UCSD-AML1 (cell line): ENCODE measurements at regions not wholly inside any gene's neighbourhood (a gene's known extent, or its start where the extent isn't known, plus 50 kb on each side); places are given as distances from the start of the nearest gene placed in this dataset.

ENCODE experiments used
- DNase-seq: peaks from one replicate; lab custom pipeline; 2025; ENCODE audit not compliant: unreplicated experiment; lab: John Stamatoyannopoulos, UW

DNA sequence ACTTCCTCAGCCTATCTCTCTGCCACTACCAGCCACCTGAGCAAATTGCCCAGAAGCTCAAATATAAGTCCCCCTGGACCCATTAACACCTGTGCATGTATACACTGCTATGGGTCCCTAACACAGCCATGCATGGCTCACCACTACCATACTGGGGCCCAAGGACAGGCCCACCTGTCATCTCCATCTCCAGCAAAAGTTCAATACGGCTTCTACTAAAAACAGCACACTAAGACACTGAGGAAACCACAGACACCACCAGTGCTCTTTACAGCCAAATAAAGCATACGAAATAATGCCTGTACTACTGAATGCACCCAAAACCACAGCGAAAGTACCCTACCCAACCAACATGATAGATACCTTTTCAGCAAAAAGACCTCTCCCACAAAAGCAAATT, 85.6 kb upstream of the GHR start:
- no peak for DNase-seq

DNA sequence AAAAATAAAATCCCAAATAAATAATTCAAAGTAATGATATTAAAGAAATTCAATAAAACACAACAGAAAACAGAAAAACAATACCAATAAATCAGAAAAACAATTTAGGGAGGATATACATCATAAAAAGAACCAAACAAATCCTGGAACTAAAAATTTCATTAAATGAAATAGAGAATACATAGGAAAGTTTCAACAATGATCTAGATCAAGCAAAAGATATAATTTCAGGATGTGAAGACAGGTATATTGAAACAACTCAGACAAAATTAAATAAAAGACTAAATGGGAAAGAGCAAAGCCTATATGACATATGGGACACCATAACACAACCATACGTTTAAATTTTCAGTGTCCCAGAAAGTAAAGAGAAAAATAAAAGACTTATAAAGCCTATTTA, 85.1 kb upstream of the GHR start:
- DNase-seq: no peak

DNA sequence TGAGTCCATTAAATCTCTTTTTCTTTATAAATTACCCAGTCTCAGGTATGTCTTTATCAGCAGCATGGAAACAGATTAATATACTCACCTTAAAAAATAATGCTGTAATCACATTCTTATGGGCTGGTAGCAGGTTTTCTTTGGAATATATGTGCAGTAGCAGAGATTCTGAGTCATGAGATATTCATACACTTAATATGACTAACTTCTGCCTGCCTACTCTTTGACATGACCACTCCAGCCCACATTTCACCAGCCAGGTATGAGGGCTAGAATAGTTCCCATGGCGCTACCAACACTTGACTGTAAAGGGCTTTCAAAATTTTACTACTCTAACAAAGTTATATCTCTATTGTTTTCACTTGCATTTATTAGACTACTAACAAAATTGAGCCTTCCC, 74.1 kb upstream of the GHR start:
- no peak for DNase-seq

DNA sequence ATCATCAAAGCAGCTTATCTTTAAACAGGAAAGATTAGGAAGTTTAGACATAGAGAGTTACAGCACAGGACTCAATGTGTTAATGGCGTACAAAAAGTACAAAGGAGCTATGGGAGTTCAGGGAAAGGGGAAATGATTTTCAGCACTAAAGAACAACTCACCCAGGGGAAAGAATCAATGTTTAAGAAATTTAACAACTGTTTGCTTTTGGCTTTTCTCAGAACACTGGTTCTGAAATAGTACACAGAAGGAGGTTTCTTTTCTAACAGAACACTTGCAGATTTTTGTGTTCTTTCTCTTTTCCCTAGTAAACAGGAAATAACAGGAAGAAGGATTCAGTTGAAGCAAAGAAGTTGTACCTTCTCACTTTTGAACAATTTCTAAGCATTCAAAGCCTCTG, 71.3 kb upstream of the GHR start:
- DNase-seq: no peak

DNA sequence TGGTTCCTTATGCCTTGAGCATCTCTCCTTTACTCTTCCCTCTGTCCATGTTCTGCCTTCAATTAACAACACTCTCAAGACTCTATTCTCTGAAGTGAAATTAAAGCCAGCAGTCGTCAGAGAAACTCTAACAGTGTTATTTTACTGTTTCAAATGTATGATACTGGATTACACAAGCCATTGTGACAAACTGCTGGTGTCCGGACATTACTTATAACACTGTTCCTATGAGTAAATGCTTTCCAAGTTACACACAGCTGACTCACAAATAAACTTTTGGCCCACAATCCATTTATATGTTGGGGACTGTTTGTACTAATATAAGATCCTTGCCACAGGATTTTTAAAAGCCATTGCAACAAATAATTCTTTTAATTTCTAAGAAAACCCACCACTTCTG, 63.2 kb upstream of the GHR start:
- DNase-seq: no peak

DNA sequence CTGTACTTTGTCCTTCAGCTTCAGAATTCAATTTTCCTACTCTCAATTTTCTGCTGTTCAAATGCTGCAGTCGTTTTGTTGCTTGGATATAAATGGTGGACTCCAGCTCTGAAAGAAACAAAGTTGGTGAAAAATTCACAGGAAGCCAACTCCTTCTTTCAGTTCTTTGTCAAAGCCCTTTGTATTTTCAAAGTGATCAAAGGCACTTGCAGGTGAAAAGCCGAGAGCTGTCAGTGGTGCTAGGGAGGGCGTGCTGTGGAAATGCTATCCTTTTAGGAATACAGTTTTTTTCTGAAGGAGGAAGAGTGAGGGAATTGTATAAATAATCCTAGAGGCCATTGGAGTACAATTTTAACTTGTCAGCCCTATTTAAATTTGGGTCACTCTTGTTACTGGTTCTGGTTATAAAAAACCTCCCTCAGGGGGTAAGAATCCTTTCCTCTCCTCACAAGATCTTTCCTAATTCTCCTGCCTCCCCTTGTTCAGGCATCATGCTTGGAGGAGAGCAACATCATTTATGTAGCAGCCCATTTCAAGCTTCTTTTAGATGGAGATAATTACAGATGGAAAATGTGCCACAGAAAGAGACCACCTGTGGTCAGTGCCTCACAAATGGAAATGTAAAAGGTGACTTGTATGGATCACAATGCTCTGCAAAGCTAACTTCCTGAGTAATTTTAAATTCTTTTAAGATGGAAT, 62.5 kb upstream of the GHR start:
- DNase-seq: no peak

DNA sequence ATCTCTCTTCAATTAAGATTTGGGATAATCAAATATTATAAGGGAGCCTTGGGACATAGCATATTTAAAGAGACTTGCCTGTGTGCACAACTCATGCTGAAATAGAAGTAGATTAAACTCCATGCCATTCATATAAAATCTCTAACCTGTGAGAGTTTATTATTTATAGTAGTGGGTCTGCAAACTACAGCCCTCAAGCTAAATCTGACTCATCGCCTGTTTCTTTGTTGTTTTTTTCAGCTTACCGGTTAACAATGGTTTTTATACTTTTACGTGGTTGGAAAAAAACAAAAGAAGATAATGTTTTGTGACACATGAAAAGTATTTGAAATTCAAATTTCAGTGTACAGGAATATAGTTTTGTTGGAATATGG, 61.9 kb upstream of the GHR start:
- no peak for DNase-seq

DNA sequence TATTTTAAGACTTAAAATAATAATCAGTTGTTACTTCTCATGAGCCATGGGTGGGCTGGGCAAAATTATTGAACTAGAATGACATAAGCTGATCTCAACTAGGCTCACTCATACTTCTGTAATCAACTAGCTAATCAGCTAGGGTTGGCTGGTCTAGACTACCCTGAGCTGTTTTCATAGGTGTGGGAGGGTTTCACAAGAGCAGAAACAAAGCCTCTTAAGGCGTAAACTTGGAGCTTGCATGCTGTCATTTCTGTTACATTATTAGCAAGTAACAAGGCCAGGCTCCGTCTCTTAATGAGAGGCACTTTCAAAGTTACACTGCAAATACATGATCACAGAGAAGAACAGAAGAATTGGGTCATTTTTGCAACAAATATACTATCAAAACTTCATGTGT, 57.2 kb upstream of the GHR start:
- DNase-seq: no peak
